ENCODE measurements at regions not wholly inside any gene's neighbourhood (a gene's known extent, or its start where the extent isn't known, plus 50 kb on each side); places are given as distances from the start of the nearest gene placed in this dataset.

GRCh38 chr4:134471569-134471968, 270.0 kb upstream of the PABPC4L start:
- TF ChIP-seq CTCF (IDR thresholded peaks at IDR 0.05) (no peak), POLR2A (IDR thresholded peaks at IDR 0.05) (no peak)

All from gastroesophageal sphincter (tissue), 3 donors.